ENCODE measurements at regions not wholly inside any gene's neighbourhood (a gene's known extent, or its start where the extent isn't known, plus 50 kb on each side); places are given as distances from the start of the nearest gene placed in this dataset.

- TF ChIP-seq POLR2A (IDR thresholded peaks at IDR 0.05), result no peak
- TF ChIP-seq, protein P1, sequence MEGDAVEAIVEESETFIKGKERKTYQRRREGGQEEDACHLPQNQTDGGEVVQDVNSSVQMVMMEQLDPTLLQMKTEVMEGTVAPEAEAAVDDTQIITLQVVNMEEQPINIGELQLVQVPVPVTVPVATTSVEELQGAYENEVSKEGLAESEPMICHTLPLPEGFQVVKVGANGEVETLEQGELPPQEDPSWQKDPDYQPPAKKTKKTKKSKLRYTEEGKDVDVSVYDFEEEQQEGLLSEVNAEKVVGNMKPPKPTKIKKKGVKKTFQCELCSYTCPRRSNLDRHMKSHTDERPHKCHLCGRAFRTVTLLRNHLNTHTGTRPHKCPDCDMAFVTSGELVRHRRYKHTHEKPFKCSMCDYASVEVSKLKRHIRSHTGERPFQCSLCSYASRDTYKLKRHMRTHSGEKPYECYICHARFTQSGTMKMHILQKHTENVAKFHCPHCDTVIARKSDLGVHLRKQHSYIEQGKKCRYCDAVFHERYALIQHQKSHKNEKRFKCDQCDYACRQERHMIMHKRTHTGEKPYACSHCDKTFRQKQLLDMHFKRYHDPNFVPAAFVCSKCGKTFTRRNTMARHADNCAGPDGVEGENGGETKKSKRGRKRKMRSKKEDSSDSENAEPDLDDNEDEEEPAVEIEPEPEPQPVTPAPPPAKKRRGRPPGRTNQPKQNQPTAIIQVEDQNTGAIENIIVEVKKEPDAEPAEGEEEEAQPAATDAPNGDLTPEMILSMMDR (IDR thresholded peaks at IDR 0.05), result no peak
Observed at GRCh38 chr1:229034342-229034741, 236.6 kb upstream of the RAB4A start.
